NCI-H345 (cell line): ENCODE measurements at regions not wholly inside any gene's neighbourhood (a gene's known extent, or its start where the extent isn't known, plus 50 kb on each side); places are given as distances from the start of the nearest gene placed in this dataset.
"Not testable (repeated sequence)": the region's sequence is repeated elsewhere in the genome, so short reads cannot be mapped to it uniquely, and the experiment has no call there.

Experiments used
- DNase-seq: peaks from one replicate; lab custom pipeline; 2025; lab: John Stamatoyannopoulos, UW

DNA sequence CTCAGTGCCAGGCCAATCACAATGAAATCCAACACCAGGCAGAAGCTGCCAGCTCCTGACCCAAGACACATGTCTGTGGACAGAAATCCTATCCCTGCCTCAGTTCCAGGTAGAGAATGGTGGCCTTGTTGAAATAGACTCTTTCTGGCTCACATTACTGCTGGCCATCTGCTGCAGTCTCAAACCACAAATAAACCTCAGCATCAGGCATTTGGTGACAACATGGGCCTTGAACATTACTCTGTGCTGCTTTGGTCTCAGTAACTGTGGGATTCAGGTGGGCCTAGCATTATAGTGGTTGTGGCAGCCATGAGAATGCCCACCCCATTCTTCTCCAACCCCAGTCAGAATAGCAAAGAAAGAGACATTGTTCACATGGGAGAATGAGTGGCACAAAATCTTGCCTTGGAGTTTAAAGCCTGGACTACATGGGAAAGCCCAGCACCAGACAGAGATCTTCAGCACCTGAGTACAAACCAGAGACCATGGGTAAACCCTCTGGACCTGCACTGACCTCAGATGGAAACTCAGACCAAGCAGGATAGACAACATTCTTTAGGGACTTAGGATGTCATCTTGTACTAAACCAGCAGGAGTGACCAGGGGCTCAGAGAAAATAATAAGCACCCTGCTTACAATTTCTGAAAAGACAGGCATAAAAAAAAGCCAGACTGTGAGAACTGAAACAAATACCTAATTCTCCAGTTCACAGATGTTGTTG is 50.4 kb upstream of the TRAM1L1 start:
- DNase-seq = no peak

DNA sequence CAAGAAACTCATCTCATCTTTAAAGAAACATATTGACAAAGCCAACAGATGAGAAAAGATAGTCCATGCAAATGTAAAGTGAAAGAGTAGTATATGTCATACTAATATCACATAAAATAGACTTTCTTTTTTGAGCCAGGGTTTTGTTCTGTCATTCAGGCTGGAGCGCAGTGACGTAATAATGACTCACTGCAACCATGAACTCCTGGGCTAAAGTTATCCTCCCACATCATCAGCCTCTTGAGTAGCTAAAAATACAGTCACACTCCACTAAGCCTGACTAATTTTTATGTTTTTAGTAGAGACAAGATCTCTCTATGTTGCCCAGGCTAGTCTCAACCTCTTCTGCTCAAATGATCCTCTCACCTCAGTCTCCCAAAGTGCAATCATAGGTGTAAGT is 51.8 kb upstream of the TRAM1L1 start:
- no peak for DNase-seq

DNA sequence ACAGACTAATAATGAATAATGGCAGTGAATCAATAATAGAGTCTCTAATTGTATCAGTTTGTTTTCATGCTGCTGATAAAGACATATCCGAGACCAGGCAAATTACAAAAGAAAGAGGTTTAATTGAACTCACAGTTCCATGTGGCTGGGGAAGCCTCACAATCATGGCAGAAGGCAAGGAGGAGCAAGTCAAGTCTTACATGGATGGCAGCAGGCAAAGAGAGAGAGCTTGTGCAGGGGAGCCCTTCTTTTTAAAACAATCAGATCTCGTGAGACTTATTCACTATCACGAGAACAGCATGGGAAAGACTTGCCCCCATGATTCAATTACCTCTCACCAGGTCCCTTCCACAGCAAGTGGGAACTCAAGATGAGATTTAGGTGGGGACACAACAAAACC is 53.4 kb upstream of the TRAM1L1 start:
- DNase-seq = not testable (repeated sequence)

DNA sequence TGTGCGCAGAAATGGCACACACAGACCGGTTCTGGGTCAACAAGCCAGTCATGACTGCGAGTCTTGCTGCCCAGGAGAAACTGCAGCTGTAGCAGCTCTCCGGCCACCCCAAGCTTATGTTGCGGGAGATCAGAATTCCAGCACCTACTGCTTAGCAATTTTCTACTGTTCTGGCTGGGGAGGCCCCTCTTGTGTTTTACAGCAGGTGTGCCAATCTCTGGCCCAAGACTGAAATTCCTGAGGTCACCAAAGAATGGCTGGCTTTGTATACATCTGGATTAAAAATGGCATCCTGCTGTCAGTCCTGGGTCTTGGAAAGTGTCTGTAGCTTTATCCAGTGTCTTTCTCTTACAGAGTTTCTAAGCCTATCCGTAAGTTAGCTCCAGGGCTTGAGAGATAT is 68.9 kb upstream of the TRAM1L1 start:
- no peak for DNase-seq

DNA sequence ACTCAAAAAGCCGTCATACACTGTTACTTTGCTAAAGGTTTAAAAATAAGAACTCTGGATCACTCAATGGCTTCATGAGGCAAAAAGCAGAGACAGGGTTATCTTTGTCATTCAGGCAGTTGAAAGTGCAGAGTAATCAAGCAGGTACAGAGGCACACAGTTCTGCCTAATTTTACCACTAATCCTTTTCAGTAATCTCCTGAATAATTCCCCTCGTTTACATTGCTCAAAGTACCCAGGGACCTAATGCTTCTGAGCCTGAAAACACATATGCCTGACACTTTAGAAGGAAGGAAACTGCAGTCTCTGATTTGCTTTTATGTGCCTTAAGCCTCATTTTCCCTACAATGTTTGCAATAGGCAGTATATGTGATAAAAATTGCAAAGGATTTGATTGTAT is 71.4 kb upstream of the TRAM1L1 start:
- no peak for DNase-seq

DNA sequence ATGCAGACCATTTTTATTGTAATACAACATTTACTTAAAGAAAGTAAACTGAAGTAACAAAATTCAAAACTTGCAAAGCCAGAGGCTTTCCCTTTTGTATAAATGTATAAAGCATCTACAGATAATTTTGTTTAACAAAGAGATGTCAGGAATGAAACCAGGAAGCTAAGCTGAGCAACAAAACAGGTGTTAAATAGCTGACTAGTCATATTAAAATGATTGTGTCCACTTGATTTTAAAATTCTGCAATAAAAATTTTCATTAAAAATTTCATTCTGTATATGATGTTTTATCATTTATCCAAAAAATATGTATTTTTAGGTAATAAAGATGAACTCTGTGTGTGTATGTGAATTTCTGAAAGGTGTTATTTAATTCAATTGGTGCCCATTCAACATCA is 72.0 kb upstream of the TRAM1L1 start:
- DNase-seq = no peak

DNA sequence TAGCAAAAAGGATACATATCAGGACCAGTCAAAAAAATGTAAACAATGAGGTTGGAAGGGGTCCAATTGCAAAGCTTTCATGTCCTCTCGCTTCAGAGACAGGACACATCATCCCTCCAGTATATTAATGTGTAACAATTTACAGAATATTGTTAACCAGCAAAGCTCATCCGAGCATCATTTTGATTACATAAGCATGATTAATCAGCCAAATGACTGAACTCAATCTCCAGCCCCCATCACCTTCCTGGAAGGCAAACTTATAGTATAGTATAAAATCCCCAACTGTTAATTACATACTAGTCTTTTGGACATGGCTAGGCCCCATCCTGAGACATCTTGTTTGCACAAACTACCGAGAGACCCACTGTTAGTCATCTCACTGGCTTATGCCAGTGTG is 77.6 kb upstream of the TRAM1L1 start:
- DNase-seq = no peak

DNA sequence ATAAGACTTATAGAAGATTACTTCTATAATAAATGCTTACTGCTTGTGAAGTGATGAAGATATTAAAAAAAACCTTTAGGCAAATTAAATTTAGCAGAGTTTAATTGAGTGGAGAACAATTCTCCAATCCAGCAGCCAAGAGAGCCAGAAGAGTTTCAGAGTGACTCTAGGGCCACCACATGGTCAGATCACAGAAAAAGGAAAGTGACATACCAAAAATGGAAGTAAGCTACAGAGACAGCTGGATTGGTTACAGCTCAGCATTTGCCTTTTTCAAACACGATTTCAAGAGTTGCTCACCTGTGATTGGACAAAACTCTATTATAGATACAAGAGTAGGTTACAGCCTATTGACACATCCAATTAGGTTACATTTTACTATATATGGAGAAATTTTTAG is 79.0 kb upstream of the TRAM1L1 start:
- DNase-seq = no peak

DNA sequence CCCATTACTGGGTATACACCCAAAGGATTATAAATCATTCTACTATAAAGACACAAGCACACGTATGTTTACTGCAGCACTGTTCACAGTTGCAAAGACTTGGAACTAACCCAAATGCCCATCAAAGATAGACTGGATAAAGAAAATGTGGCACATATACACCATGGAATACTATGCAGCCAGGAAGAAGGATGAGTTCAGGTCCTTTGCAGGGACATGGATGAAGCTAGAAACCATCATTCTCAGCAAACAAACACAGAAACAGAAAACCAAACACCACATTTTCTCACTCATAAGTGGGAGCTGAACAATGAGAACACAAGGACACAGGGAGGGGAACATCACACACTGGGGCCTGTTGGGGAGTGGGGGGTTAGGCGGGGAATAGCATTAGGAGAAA is 90.0 kb upstream of the TRAM1L1 start:
- DNase-seq = not testable (repeated sequence)

DNA sequence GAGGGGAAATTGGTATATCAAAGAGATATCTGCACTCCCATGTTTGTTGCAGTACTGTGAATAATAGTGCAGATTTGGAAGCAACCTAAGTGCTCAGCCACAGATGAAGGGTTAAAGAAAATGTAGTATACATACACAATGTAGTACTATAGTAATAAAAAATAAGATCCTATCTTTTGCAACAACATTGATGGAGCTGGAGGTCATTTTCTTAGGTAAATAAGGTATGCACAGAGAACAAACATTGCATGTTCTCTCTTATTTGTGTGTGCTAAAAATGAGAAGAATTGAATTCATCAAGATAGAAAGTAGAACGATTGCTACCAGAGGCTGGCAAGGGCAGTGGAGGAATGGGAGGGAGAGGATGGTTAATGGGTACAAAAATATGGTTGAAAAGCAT is 117.9 kb upstream of the TRAM1L1 start:
- DNase-seq = no peak

DNA sequence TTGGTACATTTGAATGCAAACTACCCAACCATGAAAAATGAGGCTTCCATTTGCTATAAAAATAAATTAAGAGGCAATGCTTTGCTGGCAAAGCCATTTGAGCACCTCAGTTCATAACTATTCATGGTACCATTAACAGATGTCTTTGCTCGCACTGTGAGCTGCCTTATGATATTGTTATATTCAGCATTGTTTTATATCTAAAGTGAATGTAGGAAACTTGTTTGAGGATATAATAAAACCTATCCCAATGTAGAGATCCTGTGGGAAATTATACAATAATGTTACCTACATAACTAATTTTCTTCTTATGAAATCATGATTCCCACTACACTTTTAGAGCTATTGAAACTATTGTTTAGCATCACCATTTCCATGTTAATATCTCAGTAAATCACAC is 125.2 kb upstream of the TRAM1L1 start:
- no peak for DNase-seq

DNA sequence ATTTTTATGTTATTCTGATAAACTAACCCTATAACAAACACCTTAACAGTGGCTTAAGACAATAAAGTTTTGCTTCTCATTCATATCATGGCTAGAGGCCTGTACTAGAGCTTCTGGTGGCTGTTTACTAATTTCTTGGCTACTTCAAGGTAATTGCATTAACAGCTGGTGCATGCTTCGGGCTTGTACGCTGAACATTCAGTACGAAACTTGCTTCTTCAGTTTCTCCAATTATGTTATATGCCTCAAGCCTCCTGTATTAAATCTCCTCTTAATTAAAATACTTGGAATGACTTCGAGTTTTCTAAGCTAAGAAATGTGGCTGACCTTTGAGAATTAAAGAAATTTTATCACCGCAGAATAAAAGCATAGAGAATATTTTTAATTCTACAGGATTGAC is 138.9 kb upstream of the TRAM1L1 start:
- DNase-seq = no peak

DNA sequence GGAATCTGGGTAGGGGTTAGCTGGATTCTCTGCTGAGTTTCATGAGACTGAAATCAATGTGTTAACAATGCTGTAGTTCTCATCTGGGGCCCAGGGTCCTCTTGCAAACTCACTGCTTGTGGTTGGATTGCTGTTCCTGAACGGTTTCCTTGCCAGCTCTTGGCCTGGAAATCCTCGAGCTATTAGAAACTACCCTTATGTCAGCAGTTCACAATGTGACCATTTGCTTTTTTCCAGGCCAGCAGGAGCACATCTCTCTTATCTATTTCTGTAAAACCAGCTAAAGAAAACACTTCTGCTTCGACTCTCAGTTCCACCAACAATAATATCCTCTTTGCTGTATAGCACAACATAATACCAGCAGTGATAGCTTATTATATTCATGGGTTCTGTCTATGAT is 140.1 kb upstream of the TRAM1L1 start:
- no peak for DNase-seq

DNA sequence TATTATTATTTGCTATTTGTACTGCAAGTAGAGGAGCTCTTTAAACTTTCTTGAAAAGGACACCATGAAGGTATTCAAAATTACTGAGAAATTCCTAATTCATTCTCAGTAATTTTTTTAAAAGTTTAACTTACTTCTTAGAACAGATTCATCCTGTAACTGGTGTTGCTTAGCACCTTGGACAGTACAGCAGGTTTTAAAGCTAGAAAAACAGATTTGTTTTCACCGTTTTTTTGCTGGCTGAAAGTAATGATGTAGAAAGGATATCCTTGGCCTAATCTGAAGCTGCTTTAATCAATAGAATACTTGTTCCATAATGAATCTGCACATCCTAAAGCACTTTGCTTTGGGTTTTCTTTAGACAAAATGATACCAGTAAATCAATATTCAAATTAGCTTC is 142.5 kb upstream of the TRAM1L1 start:
- DNase-seq = no peak

DNA sequence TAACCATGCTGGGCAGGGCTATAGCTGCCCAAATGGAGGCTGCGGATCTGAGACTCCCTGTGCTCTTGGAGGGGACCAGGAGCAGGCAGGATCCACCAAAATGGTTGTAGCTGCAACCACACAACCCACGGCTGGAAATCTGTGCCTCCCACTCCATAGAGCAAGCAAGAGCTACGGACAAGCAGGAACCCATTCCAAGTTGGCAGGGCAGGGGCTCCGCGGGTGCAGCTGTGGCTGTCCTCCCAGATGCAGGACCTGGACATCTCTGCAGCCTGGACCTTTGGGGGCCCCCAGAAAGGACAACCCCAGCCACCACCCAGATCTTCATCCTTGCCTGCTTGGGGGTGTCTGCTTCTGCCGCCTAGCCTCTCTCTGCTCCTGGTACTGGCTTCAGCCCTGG is 154.1 kb upstream of the TRAM1L1 start:
- DNase-seq = no peak

DNA sequence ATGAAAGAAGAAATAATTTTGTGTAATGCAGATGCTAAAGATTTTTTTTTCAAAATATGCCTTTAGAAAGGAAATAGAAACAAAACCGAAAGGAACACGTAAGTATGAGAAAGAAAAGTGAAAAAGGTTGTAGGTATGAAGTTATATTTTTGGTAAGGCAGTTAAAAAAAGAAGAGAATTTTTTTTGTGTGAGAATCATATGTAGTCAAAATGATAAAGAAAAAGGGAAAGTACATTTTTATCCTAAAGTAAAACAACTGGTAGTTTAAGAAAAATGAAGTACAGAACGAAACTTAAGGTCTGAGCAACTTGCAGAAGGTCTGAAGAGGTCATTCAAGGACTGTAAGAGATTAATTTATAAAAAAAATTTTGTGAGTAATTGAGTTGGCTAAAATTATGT is 164.0 kb upstream of the TRAM1L1 start:
- no peak for DNase-seq

DNA sequence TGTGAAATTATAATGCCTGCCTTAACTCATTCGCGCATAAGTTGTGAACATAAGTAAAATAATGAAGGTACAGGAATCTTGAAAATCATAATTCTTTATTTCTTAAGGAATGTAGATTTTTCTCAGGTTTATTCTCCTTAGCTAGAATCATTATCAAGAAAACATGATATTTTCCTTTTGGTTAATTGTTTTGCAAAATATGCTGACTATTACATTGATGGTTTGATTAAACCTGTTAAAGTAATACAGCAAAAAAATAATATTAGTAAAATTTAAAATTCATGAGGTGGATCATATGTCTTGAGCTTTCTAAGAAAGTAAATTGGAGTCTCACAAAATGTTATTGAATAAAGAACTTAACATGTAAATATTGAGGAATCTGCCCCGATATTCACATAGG is 178.7 kb upstream of the TRAM1L1 start:
- DNase-seq = no peak

DNA sequence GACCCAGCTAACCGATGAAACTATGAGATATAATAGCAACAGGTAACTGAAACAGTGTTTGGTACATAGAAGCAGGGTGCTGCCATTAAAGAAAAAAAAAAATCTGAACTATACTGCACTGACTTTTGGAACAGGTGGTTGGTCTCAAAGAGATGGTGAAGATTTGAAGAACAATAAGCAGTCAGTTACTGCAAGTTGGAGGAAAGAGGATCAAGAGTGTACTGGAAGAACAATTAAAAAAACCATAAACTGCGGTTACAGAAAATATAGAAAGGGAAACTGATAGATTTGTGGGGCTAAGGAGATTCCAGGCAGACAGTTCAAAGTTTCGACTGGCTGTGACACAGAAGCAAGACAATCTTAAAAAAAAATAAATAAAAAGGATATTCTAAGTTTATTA is 181.9 kb upstream of the TRAM1L1 start:
- no peak for DNase-seq

DNA sequence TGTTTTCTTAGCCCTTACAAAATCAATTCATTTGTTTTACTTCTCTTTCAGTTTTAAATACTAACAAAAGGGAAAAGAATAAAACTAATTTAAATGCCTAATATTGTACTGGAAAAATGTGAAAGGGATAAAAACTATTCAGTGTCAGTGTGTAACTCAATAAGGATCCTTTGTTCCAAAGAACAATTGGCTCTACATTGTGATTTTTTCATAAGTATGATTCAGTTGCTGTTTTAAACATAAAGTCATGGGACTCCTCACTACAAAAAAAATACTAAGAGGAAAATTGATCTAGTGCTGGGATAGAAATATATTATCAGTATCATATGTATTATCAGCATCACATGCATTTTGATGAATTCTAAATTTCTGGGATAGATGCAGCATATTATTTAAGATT is 199.4 kb upstream of the TRAM1L1 start:
- no peak for DNase-seq

DNA sequence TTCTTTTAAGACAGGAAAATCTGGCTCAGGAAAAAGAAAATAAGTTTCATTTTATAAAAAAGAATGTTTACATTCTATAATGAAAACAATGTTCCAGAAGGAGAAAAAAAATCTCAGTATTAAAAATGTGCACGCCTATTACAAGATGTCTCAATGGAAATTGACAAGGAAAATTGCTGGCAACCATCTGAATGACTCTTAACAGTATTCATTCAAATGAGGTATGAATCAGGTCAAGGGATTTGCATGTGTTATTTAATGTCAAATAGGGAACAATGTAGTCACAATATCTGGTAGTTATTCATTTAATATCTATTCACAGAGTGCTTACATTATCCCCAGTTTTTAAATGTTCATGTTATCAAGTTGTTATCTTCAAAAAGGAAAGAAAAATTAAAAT is 208.4 kb upstream of the TRAM1L1 start:
- no peak for DNase-seq

DNA sequence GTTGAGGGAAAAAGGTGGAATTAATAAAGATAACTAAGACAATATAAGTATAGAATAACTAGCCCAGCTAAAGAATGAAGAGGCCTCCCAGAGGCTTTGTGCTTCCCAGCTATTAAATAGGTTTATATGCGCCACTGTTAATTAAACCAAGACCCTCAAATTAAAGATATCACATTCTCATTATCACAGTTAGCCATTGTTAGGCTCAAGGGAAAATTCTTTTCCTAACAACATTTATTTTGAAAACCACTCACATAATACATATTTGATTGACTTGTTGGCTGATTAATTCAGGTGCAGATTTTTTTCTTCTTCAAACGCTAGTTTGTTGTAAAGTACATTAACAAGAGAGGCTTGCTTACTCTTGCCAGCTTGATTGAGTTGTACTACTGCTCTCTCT is 216.8 kb upstream of the TRAM1L1 start:
- DNase-seq = no peak

DNA sequence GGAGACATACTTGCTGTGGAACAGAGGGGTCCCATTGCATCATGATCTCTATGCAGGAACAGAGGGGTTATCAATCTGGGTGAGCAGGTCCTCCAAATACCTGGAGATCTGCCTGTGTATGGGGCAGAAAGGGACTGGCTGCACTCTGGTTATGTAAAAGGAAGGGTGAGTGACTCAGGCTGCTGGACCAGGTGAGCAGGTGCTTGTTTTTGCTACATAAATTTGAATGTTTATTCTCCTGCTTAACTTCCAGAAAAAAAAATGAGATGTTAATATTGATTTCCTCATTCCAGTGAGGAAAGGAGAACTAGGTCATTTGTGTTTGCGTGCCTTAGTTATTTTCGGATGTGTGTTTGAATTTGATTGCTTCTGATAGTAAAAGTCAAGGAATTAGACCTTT is 225.8 kb upstream of the TRAM1L1 start:
- no peak for DNase-seq

DNA sequence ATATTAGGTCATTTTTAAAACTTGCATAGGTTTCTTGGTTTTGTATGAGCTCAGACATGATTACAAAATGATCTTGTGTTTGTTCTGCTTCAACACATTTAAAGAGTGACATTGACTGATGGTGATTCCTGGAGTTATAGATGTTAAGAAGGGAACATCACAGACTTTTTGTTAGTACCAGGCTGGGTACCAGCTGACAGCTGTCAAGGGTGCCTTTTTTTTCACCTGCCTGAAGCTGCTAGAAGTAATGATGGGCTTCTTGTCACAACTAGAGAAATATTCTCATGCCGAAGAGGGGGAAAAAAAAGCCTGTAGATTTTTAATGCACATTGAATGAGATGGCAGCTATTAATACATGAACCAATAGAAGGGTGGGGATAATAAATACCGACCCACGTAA is 226.6 kb upstream of the TRAM1L1 start:
- DNase-seq = no peak

DNA sequence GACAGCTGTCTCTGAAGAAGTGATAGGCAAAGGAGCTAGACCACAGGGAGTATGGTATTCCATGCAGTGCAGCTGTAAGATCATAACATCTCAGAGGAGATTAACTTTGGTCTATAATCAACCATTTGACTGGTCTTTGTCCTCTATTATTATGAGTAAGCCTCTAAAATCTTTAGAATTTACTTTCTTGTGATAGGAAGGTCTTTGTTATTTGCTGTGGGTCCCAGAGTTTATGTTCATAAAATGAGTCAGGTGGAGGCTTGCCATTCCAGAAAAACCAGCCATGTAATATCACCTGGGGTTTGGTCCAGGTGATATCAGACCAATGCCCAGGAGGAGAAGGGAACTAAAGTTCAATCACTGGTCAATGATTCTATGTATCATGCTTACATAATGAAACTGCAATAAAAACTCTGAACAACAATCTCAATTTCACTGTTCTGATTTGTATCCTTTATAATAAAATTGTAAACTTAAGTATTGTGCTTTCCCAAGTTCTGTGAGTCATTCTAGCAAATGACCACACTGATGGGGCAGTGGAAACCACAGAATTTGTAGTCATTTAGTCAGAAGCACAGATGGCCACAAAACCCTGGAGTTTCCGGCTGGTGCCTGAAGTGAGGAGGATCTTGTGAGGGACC is 239.6 kb upstream of the TRAM1L1 start:
- no peak for DNase-seq
